GM10266 (cell line): ENCODE measurements at regions not wholly inside any gene's neighbourhood (a gene's known extent, or its start where the extent isn't known, plus 50 kb on each side); places are given as distances from the start of the nearest gene placed in this dataset.

ENCODE experiments used
- DNase-seq: peaks from one replicate; pipeline ENCODE4 v3.0.0; 2012; ENCODE audit errors: extremely low spot score
- CTCF ChIP-seq: IDR thresholded peaks from 2 replicates; pipeline ENCODE4 v1.5.1; 2012; ENCODE audit warnings: mild to moderate bottlenecking, low read depth; ENCODE audit not compliant: control insufficient read depth, insufficient read depth; ENCODE audit errors: missing control alignments

- DNase-seq, result no peak
- no peak for TF ChIP-seq CTCF
These were observed 75.1 kb upstream of the B3GAT2 start for GRCh38 chr6:71031912-71032311.

GRCh38 chr6:71033171-71033570, 76.3 kb upstream of the B3GAT2 start:
- TF ChIP-seq CTCF, result no peak
- no peak for DNase-seq

- no peak for DNase-seq
- TF ChIP-seq CTCF, result no peak
These were observed 77.0 kb upstream of the B3GAT2 start for GRCh38 chr6:71033890-71034289.

- no peak for DNase-seq
These were observed 77.9 kb upstream of the B3GAT2 start for GRCh38 chr6:71034563-71035345.

GRCh38 chr6:71035871-71036270, 79.0 kb upstream of the B3GAT2 start:
- no peak for DNase-seq
- no peak for TF ChIP-seq CTCF

More at GRCh38 chr6:71034563-71035345, 77.9 kb upstream of the B3GAT2 start:
- TF ChIP-seq CTCF, result no peak

- no peak for DNase-seq
- no peak for TF ChIP-seq CTCF
These were observed 82.0 kb upstream of the B3GAT2 start for GRCh38 chr6:71038711-71039344.

- TF ChIP-seq CTCF, result no peak
- DNase-seq, result no peak
These were observed 83.2 kb upstream of the B3GAT2 start for GRCh38 chr6:71040043-71040442.
